ENCODE measurements at regions not wholly inside any gene's neighbourhood (a gene's known extent, or its start where the extent isn't known, plus 50 kb on each side); places are given as distances from the start of the nearest gene placed in this dataset.

- H3K4me1 ChIP-seq: no peaks in the 10 kb centered on the region
- DNase-seq: no peak
- no peak overlapping the region for H3K27ac ChIP-seq
- H3K9me3 ChIP-seq: no peaks in the 10 kb centered on the region
- no peak for TF ChIP-seq CTCF (IDR thresholded peaks at IDR 0.05)
- no peak for TF ChIP-seq POLR2A (IDR thresholded peaks at IDR 0.05)
- H3K36me3 ChIP-seq: no peaks in the 10 kb centered on the region
- no peaks in the 10 kb centered on the region for H3K27me3 ChIP-seq
- H3K4me3 ChIP-seq: no peak overlapping the region
These were observed 235.1 kb upstream of the NLRP1 start for GRCh38 chr17:5819396-5819795.

GRCh38 chr17:5819921-5820685, 235.8 kb upstream of the NLRP1 start:
- no peak for DNase-seq
- Histone ChIP-seq H3K4me1 (no peaks in the 10 kb centered on the region), H3K9me3 (no peaks in the 10 kb centered on the region), H3K4me3 (no peak overlapping the region), H3K27ac (no peak overlapping the region), H3K36me3 (no peaks in the 10 kb centered on the region), H3K27me3 (no peaks in the 10 kb centered on the region)
- TF ChIP-seq POLR2A (IDR thresholded peaks at IDR 0.05) (no peak), CTCF (IDR thresholded peaks at IDR 0.05) (no peak)

GRCh38 chr17:5820721-5821456, 236.6 kb upstream of the NLRP1 start:
- no peaks in the 10 kb centered on the region for H3K36me3 ChIP-seq
- no peaks in the 10 kb centered on the region for H3K4me1 ChIP-seq
- no peak for DNase-seq
- H3K27ac ChIP-seq: no peak overlapping the region
- H3K27me3 ChIP-seq: no peaks in the 10 kb centered on the region
- TF ChIP-seq POLR2A (IDR thresholded peaks at IDR 0.05): no peak
- TF ChIP-seq CTCF (IDR thresholded peaks at IDR 0.05): no peak
- no peak overlapping the region for H3K4me3 ChIP-seq
- H3K9me3 ChIP-seq: no peaks in the 10 kb centered on the region

GRCh38 chr17:5821803-5822202, 237.5 kb upstream of the NLRP1 start:
- Histone ChIP-seq H3K27me3 (no peaks in the 10 kb centered on the region), H3K9me3 (no peaks in the 10 kb centered on the region), H3K4me1 (no peaks in the 10 kb centered on the region), H3K36me3 (no peaks in the 10 kb centered on the region), H3K27ac (no peak overlapping the region), H3K4me3 (no peak overlapping the region)
- TF ChIP-seq POLR2A (IDR thresholded peaks at IDR 0.05): no peak
- no peak for TF ChIP-seq CTCF (IDR thresholded peaks at IDR 0.05)
- no peak for DNase-seq

GRCh38 chr17:5822281-5823060, 238.2 kb upstream of the NLRP1 start:
- no peaks in the 10 kb centered on the region for H3K27me3 ChIP-seq
- no peaks in the 10 kb centered on the region for H3K9me3 ChIP-seq
- no peak for TF ChIP-seq CTCF (IDR thresholded peaks at IDR 0.05)
- TF ChIP-seq POLR2A (IDR thresholded peaks at IDR 0.05): no peak
- H3K27ac ChIP-seq: no peak overlapping the region
- DNase-seq: no peak
- no peaks in the 10 kb centered on the region for H3K4me1 ChIP-seq
- no peak overlapping the region for H3K4me3 ChIP-seq
- H3K36me3 ChIP-seq: no peaks in the 10 kb centered on the region

Measured in Peyer's patch (tissue), 4 donors.